GM23248 (cell line): ENCODE measurements at regions not wholly inside any gene's neighbourhood (a gene's known extent, or its start where the extent isn't known, plus 50 kb on each side); places are given as distances from the start of the nearest gene placed in this dataset.

Experiments used
- EZH2 ChIP-seq: fragments of 200-600 bp; sonication (generic); IDR thresholded peaks from 2 replicates; pipeline ENCODE4 v1.6.1; 2018; ENCODE audit warnings: antibody characterized with exemption, mild to moderate bottlenecking; ENCODE audit not compliant: insufficient read depth, poor library complexity, severe bottlenecking
- EZH2phosphoT487 ChIP-seq: fragments of 200-600 bp; sonication (generic); IDR thresholded peaks from 2 replicates; pipeline ENCODE4 v1.6.1; 2018; ENCODE audit warnings: antibody characterized with exemption, moderate library complexity, mild to moderate bottlenecking, low read depth; ENCODE audit not compliant: insufficient read depth

- TF ChIP-seq EZH2 (no peak), EZH2phosphoT487 (no peak)
These were observed 107.2 kb upstream of the CENPW start for GRCh38 chr6:126232671-126233070.
